LNCAP (cell line): ENCODE measurements at regions not wholly inside any gene's neighbourhood (a gene's known extent, or its start where the extent isn't known, plus 50 kb on each side); places are given as distances from the start of the nearest gene placed in this dataset.

Source experiments
- TF ChIP-seq, protein P1 (sequence below): fragments of 450-650 bp; IDR thresholded peaks from 2 replicates; pipeline ENCODE4 v1.5.1; 2017; ENCODE audit warnings: mild to moderate bottlenecking

DNA sequence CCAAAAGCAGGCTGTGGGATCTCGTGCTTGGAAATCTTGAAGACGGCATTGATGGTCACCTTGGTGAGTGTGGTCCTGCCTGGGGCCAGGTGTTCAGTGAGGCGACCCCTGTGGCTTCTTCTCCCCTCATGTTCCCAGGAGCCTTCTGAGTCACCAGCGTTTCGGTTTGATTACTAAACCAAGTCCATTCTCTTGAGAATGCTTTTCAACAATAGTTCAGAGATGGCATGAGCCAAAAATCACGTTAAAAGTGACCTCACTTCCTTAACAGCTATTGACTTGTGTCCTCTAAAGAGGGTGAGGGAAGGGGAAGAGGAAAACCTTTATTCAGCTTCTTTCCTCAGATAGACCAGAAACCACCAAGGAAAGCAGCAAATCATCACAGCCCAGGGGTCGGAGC, 315.2 kb downstream of the GATA3 start:
- TF ChIP-seq, protein P1, sequence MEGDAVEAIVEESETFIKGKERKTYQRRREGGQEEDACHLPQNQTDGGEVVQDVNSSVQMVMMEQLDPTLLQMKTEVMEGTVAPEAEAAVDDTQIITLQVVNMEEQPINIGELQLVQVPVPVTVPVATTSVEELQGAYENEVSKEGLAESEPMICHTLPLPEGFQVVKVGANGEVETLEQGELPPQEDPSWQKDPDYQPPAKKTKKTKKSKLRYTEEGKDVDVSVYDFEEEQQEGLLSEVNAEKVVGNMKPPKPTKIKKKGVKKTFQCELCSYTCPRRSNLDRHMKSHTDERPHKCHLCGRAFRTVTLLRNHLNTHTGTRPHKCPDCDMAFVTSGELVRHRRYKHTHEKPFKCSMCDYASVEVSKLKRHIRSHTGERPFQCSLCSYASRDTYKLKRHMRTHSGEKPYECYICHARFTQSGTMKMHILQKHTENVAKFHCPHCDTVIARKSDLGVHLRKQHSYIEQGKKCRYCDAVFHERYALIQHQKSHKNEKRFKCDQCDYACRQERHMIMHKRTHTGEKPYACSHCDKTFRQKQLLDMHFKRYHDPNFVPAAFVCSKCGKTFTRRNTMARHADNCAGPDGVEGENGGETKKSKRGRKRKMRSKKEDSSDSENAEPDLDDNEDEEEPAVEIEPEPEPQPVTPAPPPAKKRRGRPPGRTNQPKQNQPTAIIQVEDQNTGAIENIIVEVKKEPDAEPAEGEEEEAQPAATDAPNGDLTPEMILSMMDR, result no peak

DNA sequence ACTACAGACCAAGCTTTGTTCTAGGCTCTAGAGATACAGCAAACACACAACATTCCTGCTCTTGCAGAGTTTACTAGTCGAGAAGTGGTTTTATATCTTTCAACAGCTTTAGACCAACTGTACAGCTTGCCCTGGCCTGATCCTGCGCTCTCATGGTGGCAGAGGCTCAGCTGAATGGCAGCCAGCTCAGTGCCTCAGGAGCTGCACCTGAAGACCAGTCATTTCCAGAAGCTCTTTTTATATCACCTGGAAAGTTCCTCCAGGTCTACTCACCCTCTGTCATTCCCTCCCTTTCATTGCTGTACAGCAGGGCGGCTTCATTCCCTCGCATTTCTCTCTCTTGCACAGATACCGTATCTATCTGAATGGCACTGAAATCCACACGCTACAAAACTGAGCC, 319.8 kb downstream of the GATA3 start:
- TF ChIP-seq, protein P1, result no peak

DNA sequence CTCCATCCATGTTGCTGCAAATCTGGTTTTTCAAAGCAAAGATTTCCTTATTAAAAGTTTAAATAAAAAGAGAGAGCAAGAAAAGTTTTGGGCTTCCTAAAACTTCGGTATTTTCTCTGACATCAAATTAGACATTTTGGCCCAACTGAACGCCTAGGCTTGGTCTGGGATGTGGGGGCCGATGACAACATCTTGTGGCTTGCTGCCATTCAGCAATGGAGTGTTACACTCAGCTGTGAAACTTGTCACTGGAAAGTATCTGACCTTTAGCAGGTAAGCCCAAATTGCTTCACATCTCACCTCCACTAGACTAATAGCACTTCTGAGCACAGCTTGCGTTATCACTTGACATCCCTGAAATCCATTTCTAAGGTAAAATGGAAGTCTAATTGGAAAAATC, 320.6 kb downstream of the GATA3 start:
- TF ChIP-seq, protein P1, result no peak

DNA sequence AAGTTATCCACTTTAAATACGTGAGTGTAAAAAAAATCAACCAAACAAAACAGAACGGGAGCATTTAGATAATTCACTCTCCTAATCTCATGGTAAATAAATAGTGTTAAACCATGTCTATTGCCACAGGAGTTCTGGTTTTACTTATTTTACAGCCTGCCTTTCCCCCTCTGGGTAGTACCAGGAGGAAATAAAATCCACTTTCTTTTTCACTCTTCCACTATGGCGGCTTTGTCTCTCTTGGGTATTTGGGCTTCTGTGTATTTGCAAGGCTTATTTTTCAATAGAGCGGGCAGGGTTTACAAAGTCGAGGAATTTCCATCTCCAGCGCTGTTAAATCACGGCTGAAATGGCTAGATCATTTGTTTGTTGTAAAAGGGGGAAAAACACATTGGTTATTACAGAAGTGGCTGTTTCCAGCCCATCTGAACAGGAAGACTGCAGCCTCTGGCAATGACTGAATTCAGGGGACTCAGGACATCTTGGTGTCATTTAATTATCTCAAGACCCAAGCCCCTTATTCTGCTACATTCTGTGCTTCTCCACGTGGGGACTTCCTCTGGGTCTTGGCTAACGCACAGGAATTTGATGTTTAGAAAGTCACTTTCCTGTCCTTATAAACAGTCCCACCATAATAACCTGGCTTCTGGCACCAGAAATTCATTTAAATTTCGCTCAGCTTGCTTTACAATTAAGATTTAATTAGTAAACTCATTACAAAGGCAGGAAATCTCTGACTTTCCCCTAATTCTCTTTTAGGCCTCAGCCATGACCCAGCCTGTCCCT, 323.9 kb downstream of the GATA3 start:
- TF ChIP-seq, protein P1, result no peak

- TF ChIP-seq, protein P1, result no peak
Measured at GRCh38 chr10:8379906-8380832, 325.7 kb downstream of the GATA3 start.

- TF ChIP-seq, protein P1, result no peak
Measured at GRCh38 chr10:8380833-8381496, 326.5 kb downstream of the GATA3 start.

- TF ChIP-seq, protein P1, result no peak
Measured at GRCh38 chr10:8386781-8387180, 332.3 kb downstream of the GATA3 start.
